Panc1 (cell line): ENCODE measurements at regions not wholly inside any gene's neighbourhood (a gene's known extent, or its start where the extent isn't known, plus 50 kb on each side); places are given as distances from the start of the nearest gene placed in this dataset.

Experiments
- ATAC-seq: fragments of 200-7000 bp; cut with Tn5 transposase; 2 replicates; pipeline ENCODE4 v1.9.1; 2020; ENCODE audit warnings: mild to moderate bottlenecking, moderate library complexity
- BruUV-seq: library from RNA; stranded (reverse); fragments of 400-500 nt; replicated peaks from 2 replicates; lab custom pipeline; 2021; lab: Mats Ljungman, UMichigan
- CTCF ChIA-PET: fragments of 300-600 bp; sonication (Branson Sonifier 250); formaldehyde crosslinking; loops from one replicate; lab custom pipeline; 2022; ENCODE audit warnings: antibody characterized with exemption; lab: Charles Lee
- POLR2A ChIA-PET: fragments of 300-600 bp; sonication (Branson Sonifier 250); formaldehyde crosslinking; loops from one replicate; lab custom pipeline; 2022; ENCODE audit warnings: antibody characterized with exemption; lab: Charles Lee
- DNase-seq: peaks from one replicate; pipeline ENCODE4 v3.0.0-alpha.2; 2010; ENCODE audit warnings: low read depth, low spot score
- H3K27ac ChIP-seq: 2 replicates; pipeline ENCODE4 v1.5.1; 2011; ENCODE audit warnings: mild to moderate bottlenecking, low read length, inconsistent platforms
- H3K27me3 ChIP-seq: fragments of 200-500 bp; sonication (Bioruptor generic); 2 replicates; pipeline ENCODE4 v1.6.0; 2014; ENCODE audit warnings: low read length, inconsistent platforms; ENCODE audit not compliant: control insufficient read depth, insufficient read depth
- H3K36me3 ChIP-seq: fragments of 200-500 bp; sonication (Bioruptor generic); 2 replicates; pipeline ENCODE4 v1.5.1; 2014; ENCODE audit warnings: inconsistent platforms, mild to moderate bottlenecking, low read length, moderate library complexity; ENCODE audit not compliant: control insufficient read depth, insufficient read depth
- H3K4me1 ChIP-seq: 2 replicates; pipeline ENCODE4 v1.5.1; 2011; ENCODE audit warnings: inconsistent platforms, mild to moderate bottlenecking, low read length, moderate library complexity; ENCODE audit not compliant: control insufficient read depth, insufficient read depth
- H3K4me3 ChIP-seq, 2 experiments: 2 replicates each; pipeline ENCODE4 v1.5.1; 2011 to 2012; ENCODE audit warnings: low read depth in 2 of 2, low read length in 2 of 2, mild to moderate bottlenecking in 2 of 2, inconsistent platforms in 1 of 2, moderate library complexity in 1 of 2
- H3K9me3 ChIP-seq: fragments of 200-500 bp; sonication (Bioruptor generic); 2 replicates; pipeline ENCODE4 v1.5.1; 2014; ENCODE audit warnings: low read depth, mild to moderate bottlenecking, inconsistent platforms, low read length, moderate library complexity; ENCODE audit not compliant: control insufficient read depth, insufficient read depth
- POLR2AphosphoS5 ChIP-seq: IDR thresholded peaks from 2 replicates; pipeline ENCODE4 v1.6.1; 2012; ENCODE audit warnings: mild to moderate bottlenecking, low read depth, low read length, moderate library complexity
- SIN3A ChIP-seq: IDR thresholded peaks from 2 replicates; pipeline ENCODE4 v1.6.1; 2012; ENCODE audit warnings: low read depth, mild to moderate bottlenecking, low read length, moderate library complexity, borderline replicate concordance; ENCODE audit not compliant: insufficient read depth
- TCF7L2 ChIP-seq: IDR thresholded peaks from 2 replicates; pipeline ENCODE4 v1.6.1; 2011; ENCODE audit warnings: mild to moderate bottlenecking, low read depth, low read length, inconsistent platforms
- in situ Hi-C: cut with HindIII; loops from 2 replicates; pipeline ENCODE4 v1.10.0; 2016; ENCODE audit warnings: low sequenced_read_pairs, low pct_unique_long_range_greater_than_20kb
- intact Hi-C: fragments of 100-400 bp; cut with micrococcal nuclease; formaldehyde crosslinking; loops from one replicate; pipeline ENCODE4 v1.10.0; 2022; ENCODE audit not compliant: unreplicated experiment
- TF ChIP-seq, protein P1 (sequence below), 2 experiments: IDR thresholded peaks; 2 replicates each; pipeline ENCODE4 v1.6.1; 2011 to 2012; ENCODE audit warnings: low read depth in 2 of 2, control low read depth in 1 of 2, low read length in 1 of 2, mild to moderate bottlenecking in 1 of 2, moderate library complexity in 1 of 2; ENCODE audit not compliant: insufficient read depth in 1 of 2
- TF ChIP-seq, protein P2 (sequence below): fragments of 450-650 bp; IDR thresholded peaks from 2 replicates; pipeline ENCODE4 v1.5.1; 2017; ENCODE audit warnings: mild to moderate bottlenecking

DNA sequence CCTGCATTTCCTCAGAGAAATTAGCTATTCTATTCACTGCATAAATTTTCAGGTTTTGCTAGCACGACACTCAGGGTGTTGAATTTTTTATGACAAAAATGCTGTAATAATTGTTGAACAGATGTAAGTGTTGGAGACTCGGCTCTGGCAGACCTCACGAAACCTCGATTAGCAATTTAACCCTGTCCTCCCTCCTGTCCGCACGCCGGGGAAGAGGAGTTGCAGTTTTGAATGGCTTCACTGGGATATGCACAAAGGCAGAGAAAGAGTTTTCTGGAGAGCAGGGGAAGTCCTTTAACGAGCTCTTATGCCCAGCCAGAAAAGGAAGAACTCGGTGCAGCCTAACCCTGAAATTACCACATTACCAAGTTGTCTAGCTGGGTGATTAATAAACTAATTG lies 661.1 kb downstream of the VRK1 start:
- intact Hi-C loops = no loop called here
- DNase-seq (no peak), ATAC-seq (no peak)
- TF ChIP-seq POLR2AphosphoS5 = no peak
- no peak for TF ChIP-seq TCF7L2
- TF ChIP-seq, protein P1, sequence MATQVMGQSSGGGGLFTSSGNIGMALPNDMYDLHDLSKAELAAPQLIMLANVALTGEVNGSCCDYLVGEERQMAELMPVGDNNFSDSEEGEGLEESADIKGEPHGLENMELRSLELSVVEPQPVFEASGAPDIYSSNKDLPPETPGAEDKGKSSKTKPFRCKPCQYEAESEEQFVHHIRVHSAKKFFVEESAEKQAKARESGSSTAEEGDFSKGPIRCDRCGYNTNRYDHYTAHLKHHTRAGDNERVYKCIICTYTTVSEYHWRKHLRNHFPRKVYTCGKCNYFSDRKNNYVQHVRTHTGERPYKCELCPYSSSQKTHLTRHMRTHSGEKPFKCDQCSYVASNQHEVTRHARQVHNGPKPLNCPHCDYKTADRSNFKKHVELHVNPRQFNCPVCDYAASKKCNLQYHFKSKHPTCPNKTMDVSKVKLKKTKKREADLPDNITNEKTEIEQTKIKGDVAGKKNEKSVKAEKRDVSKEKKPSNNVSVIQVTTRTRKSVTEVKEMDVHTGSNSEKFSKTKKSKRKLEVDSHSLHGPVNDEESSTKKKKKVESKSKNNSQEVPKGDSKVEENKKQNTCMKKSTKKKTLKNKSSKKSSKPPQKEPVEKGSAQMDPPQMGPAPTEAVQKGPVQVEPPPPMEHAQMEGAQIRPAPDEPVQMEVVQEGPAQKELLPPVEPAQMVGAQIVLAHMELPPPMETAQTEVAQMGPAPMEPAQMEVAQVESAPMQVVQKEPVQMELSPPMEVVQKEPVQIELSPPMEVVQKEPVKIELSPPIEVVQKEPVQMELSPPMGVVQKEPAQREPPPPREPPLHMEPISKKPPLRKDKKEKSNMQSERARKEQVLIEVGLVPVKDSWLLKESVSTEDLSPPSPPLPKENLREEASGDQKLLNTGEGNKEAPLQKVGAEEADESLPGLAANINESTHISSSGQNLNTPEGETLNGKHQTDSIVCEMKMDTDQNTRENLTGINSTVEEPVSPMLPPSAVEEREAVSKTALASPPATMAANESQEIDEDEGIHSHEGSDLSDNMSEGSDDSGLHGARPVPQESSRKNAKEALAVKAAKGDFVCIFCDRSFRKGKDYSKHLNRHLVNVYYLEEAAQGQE (IDR thresholded peaks at IDR 0.05; ENCODE audit: insufficient read depth in 1 of 2, low read depth in 2 of 2, low read length in 1 of 2) = no peak
- TF ChIP-seq, protein P2, sequence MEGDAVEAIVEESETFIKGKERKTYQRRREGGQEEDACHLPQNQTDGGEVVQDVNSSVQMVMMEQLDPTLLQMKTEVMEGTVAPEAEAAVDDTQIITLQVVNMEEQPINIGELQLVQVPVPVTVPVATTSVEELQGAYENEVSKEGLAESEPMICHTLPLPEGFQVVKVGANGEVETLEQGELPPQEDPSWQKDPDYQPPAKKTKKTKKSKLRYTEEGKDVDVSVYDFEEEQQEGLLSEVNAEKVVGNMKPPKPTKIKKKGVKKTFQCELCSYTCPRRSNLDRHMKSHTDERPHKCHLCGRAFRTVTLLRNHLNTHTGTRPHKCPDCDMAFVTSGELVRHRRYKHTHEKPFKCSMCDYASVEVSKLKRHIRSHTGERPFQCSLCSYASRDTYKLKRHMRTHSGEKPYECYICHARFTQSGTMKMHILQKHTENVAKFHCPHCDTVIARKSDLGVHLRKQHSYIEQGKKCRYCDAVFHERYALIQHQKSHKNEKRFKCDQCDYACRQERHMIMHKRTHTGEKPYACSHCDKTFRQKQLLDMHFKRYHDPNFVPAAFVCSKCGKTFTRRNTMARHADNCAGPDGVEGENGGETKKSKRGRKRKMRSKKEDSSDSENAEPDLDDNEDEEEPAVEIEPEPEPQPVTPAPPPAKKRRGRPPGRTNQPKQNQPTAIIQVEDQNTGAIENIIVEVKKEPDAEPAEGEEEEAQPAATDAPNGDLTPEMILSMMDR = no peak
- no peak for TF ChIP-seq SIN3A
- H3K4me3 ChIP-seq = no peak overlapping the region
- POLR2A ChIA-PET = no interaction called here
- H3K4me1 ChIP-seq = no peaks in the 10 kb centered on the region
- BruUV-seq = no TSS peak
- in situ Hi-C loops = no loop called here
- H3K27me3 ChIP-seq = no peaks in the 10 kb centered on the region
- H3K27ac ChIP-seq = no peak overlapping the region
- CTCF ChIA-PET = no interaction called here
- H3K36me3 ChIP-seq = no peaks in the 10 kb centered on the region
- H3K9me3 ChIP-seq = no peaks in the 10 kb centered on the region

DNA sequence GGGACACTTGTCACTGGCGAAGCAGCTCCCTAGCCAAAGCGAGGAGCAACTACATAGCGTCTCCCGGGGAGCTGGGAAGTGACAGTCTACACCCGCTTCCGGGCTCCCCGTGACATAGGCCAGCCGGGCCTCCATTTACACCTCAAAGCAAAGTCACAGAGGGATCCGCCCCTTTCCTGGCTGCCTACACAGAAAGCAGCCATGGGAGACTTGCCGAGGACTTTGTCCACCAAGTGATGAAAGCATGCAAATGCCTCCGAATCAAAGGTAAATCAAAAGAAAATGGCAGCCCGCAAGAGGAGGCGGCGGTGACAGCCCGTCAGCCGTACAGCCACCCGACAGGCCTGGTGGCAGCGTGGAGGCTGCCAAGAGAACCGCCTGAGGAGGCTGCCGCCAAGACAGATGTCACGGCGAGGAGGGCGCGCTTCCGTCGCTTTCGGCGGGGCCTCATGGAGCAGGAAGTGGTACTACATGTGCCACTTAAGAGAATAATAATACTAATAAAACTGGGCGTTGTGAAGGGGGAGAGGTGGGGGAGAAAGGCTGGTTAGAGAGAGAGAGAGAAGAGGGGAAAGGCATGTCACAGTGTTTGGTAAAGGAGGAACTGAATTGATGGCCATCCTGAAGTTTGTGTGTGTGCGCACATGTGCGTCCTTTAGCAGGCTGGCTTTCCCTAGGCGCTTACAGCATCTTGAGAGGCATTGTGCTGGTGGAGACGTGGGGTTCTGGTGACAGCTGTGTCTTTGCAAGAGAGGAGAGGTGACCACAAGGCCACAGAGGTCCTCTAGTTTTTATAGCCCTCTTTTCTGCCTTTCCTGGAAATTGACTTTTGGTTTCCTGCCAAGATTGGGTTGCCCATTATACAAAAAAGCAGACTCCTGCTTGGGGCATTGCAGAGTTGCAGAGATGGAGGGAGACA lies 661.7 kb downstream of the VRK1 start:
- intact Hi-C loops (no loop called here), in situ Hi-C loops (no loop called here)
- ATAC-seq (no peak), DNase-seq (no peak)
- Histone ChIP-seq H3K4me1 (no peaks in the 10 kb centered on the region), H3K27ac (no peak overlapping the region), H3K27me3 (no peaks in the 10 kb centered on the region), H3K36me3 (no peaks in the 10 kb centered on the region), H3K4me3 (no peak overlapping the region), H3K9me3 (no peaks in the 10 kb centered on the region)
- TF ChIP-seq, protein P2 = no peak
- no peak for TF ChIP-seq SIN3A
- TF ChIP-seq TCF7L2 = no peak
- TF ChIP-seq, protein P1 (IDR thresholded peaks at IDR 0.05; ENCODE audit: insufficient read depth in 1 of 2, low read depth in 2 of 2, low read length in 1 of 2) = no peak
- no peak for TF ChIP-seq POLR2AphosphoS5
- BruUV-seq = no TSS peak
- POLR2A ChIA-PET = no interaction called here
- CTCF ChIA-PET = no interaction called here
